Suprapubic skin (tissue), 3 donors: ENCODE measurements at regions not wholly inside any gene's neighbourhood (a gene's known extent, or its start where the extent isn't known, plus 50 kb on each side); places are given as distances from the start of the nearest gene placed in this dataset.

Experiments used
- CTCF ChIP-seq, 2 donors: fragments of 200-600 bp in 1 of 2; fragments of 450-650 bp in 1 of 2; sonication (generic) in 1 of 2; IDR thresholded peaks; one replicate each; pipeline ENCODE4 v1.5.1; 2016 to 2019; ENCODE audit warnings: antibody characterized with exemption in 2 of 2, mild to moderate bottlenecking in 1 of 2, moderate library complexity in 1 of 2
- EP300 ChIP-seq: sonication (generic); formaldehyde crosslinking; IDR thresholded peaks from one replicate; pipeline ENCODE4 v1.6.1; 2017; ENCODE audit warnings: antibody characterized with exemption
- POLR2A ChIP-seq, 2 donors: fragments of 450-650 bp; IDR thresholded peaks; one replicate each; pipeline ENCODE4 v1.6.1; 2017; ENCODE audit warnings: antibody characterized with exemption in 2 of 2, mild to moderate bottlenecking in 2 of 2, moderate library complexity in 2 of 2

GRCh38 chr4:32884198-32884597 lies 2164.0 kb downstream of the PCDH7 start:
- TF ChIP-seq CTCF (IDR thresholded peaks at IDR 0.05): no peak
- no peak for TF ChIP-seq EP300
- TF ChIP-seq POLR2A (IDR thresholded peaks at IDR 0.05): no peak
